K562 (cell line): ENCODE measurements at regions not wholly inside any gene's neighbourhood (a gene's known extent, or its start where the extent isn't known, plus 50 kb on each side); places are given as distances from the start of the nearest gene placed in this dataset.

Source experiments
- NCOA2 ChIP-seq, 2 experiments: fragments of 450-650 bp; IDR thresholded peaks; 2 replicates each; pipeline ENCODE4 v1.6.1; 2018; ENCODE audit warnings: mild to moderate bottlenecking in 2 of 2, moderate library complexity in 1 of 2; ENCODE audit not compliant: partially characterized antibody in 2 of 2
- RFX5 ChIP-seq: IDR thresholded peaks from 2 replicates; pipeline ENCODE4 v1.6.1; 2011; ENCODE audit warnings: low read depth, mild to moderate bottlenecking, improper control_type of control experiment, low read length
- TBP ChIP-seq: optimal IDR thresholded peaks from 2 replicates; pipeline ENCODE3; 2011; ENCODE audit warnings: low read depth, low read length, improper control_type of control experiment
- YY1 ChIP-seq, 3 experiments: IDR thresholded peaks; 2 replicates each; pipeline ENCODE4 v1.6.1; 2011; ENCODE audit warnings: low read length in 2 of 3, mild to moderate bottlenecking in 2 of 3, moderate library complexity in 2 of 3, borderline replicate concordance in 1 of 3, control low read depth in 1 of 3, low read depth in 1 of 3; ENCODE audit not compliant: insufficient read depth in 3 of 3, insufficient replicate concordance in 2 of 3, control insufficient read depth in 1 of 3, insufficient read length in 1 of 3; ENCODE audit errors: extremely low read depth in 1 of 3
- TF ChIP-seq, protein P1 (sequence below): fragments of 450-650 bp; formaldehyde crosslinking; IDR thresholded peaks from 2 replicates; pipeline ENCODE4 v1.4.0; 2020; ENCODE audit warnings: mild to moderate bottlenecking, moderate library complexity

GRCh38 chr22:33110562-33111163, 52.5 kb upstream of the SYN3 start:
- TF ChIP-seq YY1 (IDR thresholded peaks at IDR 0.05; ENCODE audit: borderline replicate concordance in 1 of 3, control insufficient read depth in 1 of 3, extremely low read depth in 1 of 3, insufficient read depth in 3 of 3, insufficient read length in 1 of 3, insufficient replicate concordance in 2 of 3, low read depth in 1 of 3, low read length in 2 of 3) (no peak), NCOA2 (IDR thresholded peaks at IDR 0.05; ENCODE audit: partially characterized antibody in 2 of 2) (no peak), RFX5 (no peak), TBP (no peak)
- TF ChIP-seq, protein P1, sequence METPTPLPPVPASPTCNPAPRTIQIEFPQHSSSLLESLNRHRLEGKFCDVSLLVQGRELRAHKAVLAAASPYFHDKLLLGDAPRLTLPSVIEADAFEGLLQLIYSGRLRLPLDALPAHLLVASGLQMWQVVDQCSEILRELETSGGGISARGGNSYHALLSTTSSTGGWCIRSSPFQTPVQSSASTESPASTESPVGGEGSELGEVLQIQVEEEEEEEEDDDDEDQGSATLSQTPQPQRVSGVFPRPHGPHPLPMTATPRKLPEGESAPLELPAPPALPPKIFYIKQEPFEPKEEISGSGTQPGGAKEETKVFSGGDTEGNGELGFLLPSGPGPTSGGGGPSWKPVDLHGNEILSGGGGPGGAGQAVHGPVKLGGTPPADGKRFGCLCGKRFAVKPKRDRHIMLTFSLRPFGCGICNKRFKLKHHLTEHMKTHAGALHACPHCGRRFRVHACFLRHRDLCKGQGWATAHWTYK (CRISPR knock-in tag) = no peak
